ENCODE measurements at regions not wholly inside any gene's neighbourhood (a gene's known extent, or its start where the extent isn't known, plus 50 kb on each side); places are given as distances from the start of the nearest gene placed in this dataset.

DNA sequence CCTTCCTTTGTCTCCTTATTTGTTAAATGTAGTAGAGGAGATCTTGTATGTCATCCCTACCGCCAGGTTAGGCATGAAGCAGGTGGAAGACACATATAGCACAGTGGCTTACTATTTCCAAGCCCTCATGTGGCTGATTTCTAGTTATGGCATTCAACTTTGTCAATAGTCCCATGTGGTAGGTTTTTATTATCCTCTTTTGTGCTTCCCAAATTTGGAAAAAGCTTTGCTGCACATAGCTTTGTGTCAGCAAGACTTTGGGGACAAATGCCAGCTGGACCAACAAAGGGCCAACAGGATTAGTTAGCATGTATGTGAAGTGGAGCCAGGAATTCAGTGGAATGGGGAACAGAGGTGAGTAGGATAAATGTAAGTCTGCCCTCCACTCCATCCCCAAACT is 276.3 kb downstream of the PSAT1 start:
- H3K4me1 ChIP-seq (ENCODE audit: control insufficient read depth in 1 of 2, insufficient read depth in 2 of 2, low read length in 2 of 2), result no peaks in the 10 kb centered on the region
- H3K79me2 ChIP-seq (ENCODE audit: insufficient read depth, low read length), result no peaks in the 10 kb centered on the region
- WGBS (ENCODE audit: insufficient coverage), result no CpG with 5 or more reads among the region's 1 CpG
- no peak overlapping the region for H3K27ac Mint-ChIP-seq
- intact Hi-C loops (cut with micrococcal nuclease), result no loop called here
- no peak overlapping the region for H3K4me3 ChIP-seq (replicated peaks in 1 of 3; ENCODE audit: low read depth in 2 of 3, low read length in 3 of 3)
- H3K27me3 Mint-ChIP-seq (ENCODE audit: low read depth in 3 of 3), result peaks cover 0 to under 1% (median 0%) of the 10 kb centered on the region in 3 donors
- H4K20me1 ChIP-seq (ENCODE audit: insufficient read depth, low read length), result no peaks in the 10 kb centered on the region
- no peaks in the 10 kb centered on the region for H3K4me1 Mint-ChIP-seq
- no peak overlapping the region for H3K4me3 Mint-ChIP-seq
- no peak for DNase-seq
- peaks cover 0 to 1% (median 0%) of the 10 kb centered on the region in 7 donors for H3K9me3 Mint-ChIP-seq
- no peak overlapping the region for H3K9ac ChIP-seq (ENCODE audit: insufficient read depth, low read length, poor library complexity, severe bottlenecking)
- no peak for TF ChIP-seq CTCF (IDR thresholded peaks at IDR 0.05)
- no peaks in the 10 kb centered on the region for H3K36me3 Mint-ChIP-seq
- no peak overlapping the region for H3K4me2 ChIP-seq (replicated peaks; ENCODE audit: extremely low read depth, low read length, poor library complexity, severe bottlenecking)
- no peaks in the 10 kb centered on the region for H3K27me3 ChIP-seq (ENCODE audit: control insufficient read depth in 2 of 2, insufficient read depth in 2 of 2, low read length in 2 of 2)
- H2AFZ ChIP-seq (ENCODE audit: insufficient read depth, low read depth, low read length, poor library complexity, severe bottlenecking), result no peak overlapping the region
- no peaks in the 10 kb centered on the region for H3K36me3 ChIP-seq (replicated peaks in 1 of 2; ENCODE audit: control insufficient read depth in 1 of 2, insufficient read depth in 2 of 2, low read length in 2 of 2)
- H3K27ac ChIP-seq (ENCODE audit: low read depth in 1 of 2, low read length in 2 of 2), result no peak overlapping the region
- no peaks in the 10 kb centered on the region for H3K9me3 ChIP-seq (replicated peaks in 1 of 2; ENCODE audit: control insufficient read depth in 1 of 2, insufficient read depth in 1 of 2, low read length in 2 of 2)

GRCh38 chr9:78573669-78574068 is 276.7 kb downstream of the PSAT1 start:
- no peak overlapping the region for H3K4me2 ChIP-seq (replicated peaks; ENCODE audit: extremely low read depth, low read length, poor library complexity, severe bottlenecking)
- 0% methylated on average over 1 of the region's 4 CpGs for WGBS (ENCODE audit: insufficient coverage)
- no peaks in the 10 kb centered on the region for H3K27me3 Mint-ChIP-seq (ENCODE audit: low read depth in 3 of 3)

More at GRCh38 chr9:78573669-78574068, 276.7 kb downstream of the PSAT1 start:
- Histone ChIP-seq H3K79me2 (ENCODE audit: insufficient read depth, low read length) (no peaks in the 10 kb centered on the region), H3K4me1 (ENCODE audit: control insufficient read depth in 1 of 2, insufficient read depth in 2 of 2, low read length in 2 of 2) (no peaks in the 10 kb centered on the region), H3K27ac (ENCODE audit: low read depth in 1 of 2, low read length in 2 of 2) (no peak overlapping the region), H4K20me1 (ENCODE audit: insufficient read depth, low read length) (no peaks in the 10 kb centered on the region), H3K36me3 (replicated peaks in 1 of 2; ENCODE audit: control insufficient read depth in 1 of 2, insufficient read depth in 2 of 2, low read length in 2 of 2) (no peaks in the 10 kb centered on the region), H3K4me3 (replicated peaks in 1 of 3; ENCODE audit: low read depth in 2 of 3, low read length in 3 of 3) (no peak overlapping the region), H3K9me3 (replicated peaks in 1 of 2; ENCODE audit: control insufficient read depth in 1 of 2, insufficient read depth in 1 of 2, low read length in 2 of 2) (no peaks in the 10 kb centered on the region), H2AFZ (ENCODE audit: insufficient read depth, low read depth, low read length, poor library complexity, severe bottlenecking) (no peak overlapping the region), H3K27me3 (ENCODE audit: control insufficient read depth in 2 of 2, insufficient read depth in 2 of 2, low read length in 2 of 2) (no peaks in the 10 kb centered on the region), H3K9ac (ENCODE audit: insufficient read depth, low read length, poor library complexity, severe bottlenecking) (no peak overlapping the region)
- TF ChIP-seq CTCF (IDR thresholded peaks at IDR 0.05), result no peak
- H3K27ac Mint-ChIP-seq, result no peak overlapping the region
- DNase-seq, result no peak
- intact Hi-C loops (cut with micrococcal nuclease), result no loop called here
- H3K36me3 Mint-ChIP-seq, result no peaks in the 10 kb centered on the region
- no peaks in the 10 kb centered on the region for H3K4me1 Mint-ChIP-seq
- no peaks in the 10 kb centered on the region for H3K9me3 Mint-ChIP-seq
- no peak overlapping the region for H3K4me3 Mint-ChIP-seq

Data from CD14-positive monocyte (primary cell).